ENCODE measurements at regions not wholly inside any gene's neighbourhood (a gene's known extent, or its start where the extent isn't known, plus 50 kb on each side); places are given as distances from the start of the nearest gene placed in this dataset.

DNA sequence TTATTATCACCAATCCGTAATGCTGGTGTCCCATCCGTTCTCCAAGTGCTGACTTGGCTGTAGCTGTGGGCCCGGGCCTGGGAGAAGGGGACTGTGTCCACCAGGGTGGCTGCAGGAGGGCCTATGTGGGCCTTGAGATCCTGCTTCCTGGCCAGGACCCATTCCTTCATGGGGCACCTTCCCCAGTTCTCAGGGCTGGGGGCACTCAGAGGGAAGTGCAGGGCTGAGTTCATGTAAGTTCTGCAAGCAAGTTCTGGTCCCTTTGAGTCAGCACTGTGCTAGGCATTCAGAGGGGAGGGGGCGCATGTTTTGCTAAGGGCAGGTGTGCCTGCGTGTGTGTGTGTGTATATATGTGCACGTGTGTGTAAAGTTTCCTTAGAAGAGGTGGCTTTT lies 94.0 kb downstream of the GLI2 start:
- DNase-seq = no peak

DNA sequence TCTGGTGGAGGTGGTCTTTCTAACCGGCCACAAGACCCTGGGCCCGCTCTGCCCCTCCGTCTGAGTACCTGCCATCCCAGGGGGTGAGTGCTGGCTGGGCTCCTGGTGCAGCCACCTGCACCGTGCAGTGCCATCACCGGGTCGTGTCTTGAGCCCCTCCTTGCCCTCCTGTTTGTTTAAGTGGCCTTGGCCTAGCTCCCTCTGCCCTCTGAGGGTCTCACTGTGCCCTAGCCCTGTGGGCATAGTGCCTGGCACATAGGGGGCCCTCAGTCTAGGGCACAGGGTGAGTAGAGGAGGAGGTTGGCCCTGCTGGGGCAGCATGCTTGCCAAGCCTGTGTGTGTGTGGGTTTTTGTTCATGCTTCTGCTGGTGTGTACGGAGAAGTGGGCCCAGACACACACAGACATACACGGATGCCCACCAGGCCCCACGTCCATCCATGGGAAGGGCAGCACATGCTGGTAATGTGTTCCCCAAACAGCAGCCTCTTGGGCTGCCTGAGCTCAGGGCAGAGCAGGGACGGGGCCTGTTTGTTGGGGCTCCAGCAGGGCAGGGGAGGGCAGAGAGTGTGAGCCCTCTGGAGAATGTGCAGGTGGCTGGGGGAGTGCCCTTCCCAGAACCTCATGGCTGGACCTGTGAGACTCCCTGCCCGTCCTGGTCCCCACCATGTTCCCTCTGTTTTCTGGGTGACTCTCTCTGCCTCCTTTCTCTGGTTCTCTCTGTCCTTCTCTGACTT lies 94.6 kb downstream of the GLI2 start:
- no peak for DNase-seq

DNA sequence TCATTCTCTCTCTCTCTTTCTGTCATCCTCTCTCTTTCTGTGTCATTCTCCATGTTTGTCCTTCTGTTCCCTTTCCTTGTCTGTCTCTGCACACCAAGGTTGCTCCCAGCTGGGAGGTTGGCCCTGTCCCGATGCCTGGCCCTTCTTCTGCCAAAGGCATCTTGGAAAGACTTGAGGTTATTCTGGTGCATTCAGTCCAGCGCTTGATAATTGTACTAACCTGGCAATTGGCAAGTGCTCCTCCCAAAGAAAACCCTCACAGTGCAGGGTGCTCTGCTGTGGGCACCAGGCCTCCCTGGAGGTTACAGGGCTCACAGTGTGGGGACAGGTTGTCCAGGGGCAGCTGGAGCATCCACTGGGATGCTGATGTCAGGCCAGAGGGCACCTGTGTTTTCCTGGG lies 95.4 kb downstream of the GLI2 start:
- no peak for DNase-seq

DNA sequence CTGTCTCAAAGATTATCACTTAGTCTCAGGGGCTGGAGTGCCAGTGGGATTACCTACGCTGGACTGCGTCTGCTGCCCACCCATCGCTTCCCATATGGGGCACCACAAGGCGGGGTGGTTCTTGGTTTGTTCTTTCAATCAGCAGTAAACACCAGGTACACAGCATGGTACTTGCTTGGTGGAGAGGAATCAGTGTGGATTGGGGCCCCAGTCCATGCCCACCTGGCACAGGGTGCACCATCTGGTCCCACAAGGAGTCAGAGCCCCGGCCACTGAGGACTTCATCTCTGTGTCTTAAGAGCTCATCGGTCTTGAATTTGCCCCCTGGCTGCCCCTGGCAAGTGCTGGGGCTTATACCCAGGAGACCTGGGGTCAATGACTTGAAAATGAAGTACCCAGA lies 96.2 kb downstream of the GLI2 start:
- DNase-seq = no peak

DNA sequence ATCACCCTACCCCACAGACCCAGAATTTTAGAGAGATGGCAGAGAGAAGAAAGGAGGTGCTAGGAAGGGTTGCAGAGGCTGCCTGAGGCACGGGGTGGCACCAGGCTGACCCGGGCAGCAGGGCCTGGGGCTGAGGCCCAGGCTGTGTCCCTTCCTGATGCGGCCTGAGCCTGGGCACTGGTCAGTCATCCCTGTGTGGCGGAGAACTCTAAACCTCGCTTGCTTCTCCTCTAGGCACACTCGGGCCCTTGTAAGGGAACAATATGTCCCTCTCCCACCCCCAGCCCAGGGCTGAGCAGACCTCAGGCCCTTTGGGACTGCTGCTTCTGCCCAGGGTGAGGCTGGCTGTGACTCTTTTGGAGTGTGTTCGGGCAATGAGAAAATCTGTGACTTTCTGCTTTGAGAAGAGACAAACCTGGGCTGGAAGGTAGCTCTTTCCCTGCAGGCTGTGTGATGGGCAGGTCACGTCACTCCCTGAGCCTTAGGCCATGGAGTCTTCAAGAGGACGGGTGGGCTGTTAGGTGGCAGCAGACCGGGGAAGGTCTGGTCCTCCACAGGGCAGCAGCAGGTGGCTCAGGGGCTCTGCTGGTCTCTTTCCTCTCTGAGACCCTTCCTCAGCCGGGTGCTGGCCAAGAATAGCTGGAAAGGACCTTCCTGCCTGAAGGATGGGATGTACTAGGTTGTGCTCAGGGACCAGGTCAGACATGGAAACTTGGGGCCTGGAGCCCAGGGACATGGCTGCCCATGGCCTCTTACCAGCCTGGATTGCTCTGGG lies 96.8 kb downstream of the GLI2 start:
- DNase-seq = no peak

DNA sequence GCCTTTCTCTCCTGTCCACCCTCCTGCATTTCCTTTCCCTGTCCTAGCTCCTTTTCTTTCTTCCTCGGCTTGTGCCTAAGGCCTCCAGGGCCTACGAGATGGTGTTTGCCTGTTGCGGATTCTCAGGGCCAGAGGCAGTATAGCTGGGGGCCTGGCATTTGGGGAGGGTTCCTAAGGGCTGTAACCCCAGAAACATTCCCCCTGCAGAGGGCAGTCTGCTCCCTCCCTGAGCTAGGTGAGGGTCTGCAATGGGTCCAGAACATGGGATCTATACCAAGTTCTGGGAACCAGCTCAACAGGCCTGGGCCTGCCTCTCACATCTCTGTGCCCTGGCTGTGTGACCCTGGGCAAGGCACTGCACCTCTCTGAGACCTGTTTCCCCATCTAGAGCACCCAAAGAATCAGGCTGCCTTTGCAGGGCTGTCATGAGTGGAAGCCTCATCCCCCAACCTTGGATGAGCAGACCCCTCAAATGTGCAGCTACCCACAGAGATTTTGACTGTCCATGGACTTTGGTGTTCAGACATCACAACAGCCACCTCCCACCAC lies 97.5 kb downstream of the GLI2 start:
- DNase-seq = no peak

DNA sequence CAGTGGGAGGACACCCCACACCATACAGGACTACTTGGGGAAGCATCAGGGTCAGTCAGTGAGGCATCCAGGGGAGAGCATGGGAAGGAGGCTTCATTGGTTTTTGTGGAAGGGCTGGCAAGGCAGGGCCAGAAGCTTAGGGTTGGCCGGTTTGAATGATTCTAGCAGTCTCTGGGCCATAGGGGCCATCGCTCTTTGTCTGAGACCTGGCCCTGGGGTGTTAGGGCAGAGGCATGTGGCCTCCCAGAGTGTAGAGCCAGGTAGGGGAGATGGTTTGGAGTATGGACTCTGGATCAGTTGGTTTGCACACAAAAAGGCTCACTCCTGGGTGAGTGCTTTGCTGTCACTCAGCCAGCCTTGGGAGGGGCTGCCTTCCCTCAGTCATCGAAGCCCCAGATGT lies 98.5 kb downstream of the GLI2 start:
- no peak for DNase-seq

DNA sequence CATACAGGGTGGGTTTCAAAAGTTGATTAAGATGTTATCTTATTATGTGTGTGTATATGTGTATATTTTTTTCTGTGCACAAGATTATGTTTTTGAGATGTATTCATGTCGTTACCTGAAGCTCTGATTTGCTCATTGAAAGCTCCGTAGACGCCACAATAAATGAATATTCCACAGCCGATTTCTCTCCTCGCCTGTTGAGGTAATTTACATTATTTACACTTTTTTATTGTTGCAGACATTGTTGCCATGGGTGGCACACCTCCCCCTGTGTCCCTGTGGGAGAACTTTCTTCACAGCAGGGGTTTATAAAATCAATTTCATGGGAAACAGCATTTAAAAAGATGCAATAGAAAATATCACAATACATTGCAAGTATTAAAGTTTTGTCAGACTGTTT lies 100.6 kb downstream of the GLI2 start:
- DNase-seq = no peak

DNA sequence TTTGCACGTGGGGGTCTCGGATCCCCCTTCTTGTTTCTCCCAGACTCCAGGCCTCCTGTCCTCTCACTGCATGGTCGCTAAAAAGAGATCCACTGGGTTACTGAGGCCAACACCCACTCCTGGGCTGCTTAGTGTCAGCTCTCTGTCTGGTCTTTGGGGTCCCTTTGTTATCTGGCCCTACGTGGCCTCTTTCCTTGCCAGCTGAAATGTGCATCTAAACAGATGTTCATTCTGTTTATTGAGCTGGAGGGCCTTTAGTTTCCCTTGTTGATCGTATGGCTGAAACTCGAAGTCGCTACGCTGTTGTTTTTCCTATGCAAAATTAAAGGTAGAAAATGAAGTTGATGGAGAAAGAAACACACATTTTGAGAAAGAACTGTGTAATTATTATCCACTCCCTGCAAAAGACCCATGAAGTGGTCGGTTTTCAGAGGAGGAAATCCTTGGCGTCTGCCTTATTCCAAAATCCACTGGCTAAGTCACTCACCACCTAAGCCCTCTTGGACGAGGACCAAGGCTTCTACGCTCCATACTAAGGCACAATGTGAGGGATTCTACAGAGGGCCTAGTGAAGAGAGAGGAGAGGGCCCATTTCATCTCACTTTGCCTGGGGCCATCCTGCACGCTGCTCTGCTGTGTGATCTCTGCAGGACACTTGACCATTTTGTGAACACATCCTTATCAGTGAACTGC lies 105.3 kb downstream of the GLI2 start:
- no peak for DNase-seq

DNA sequence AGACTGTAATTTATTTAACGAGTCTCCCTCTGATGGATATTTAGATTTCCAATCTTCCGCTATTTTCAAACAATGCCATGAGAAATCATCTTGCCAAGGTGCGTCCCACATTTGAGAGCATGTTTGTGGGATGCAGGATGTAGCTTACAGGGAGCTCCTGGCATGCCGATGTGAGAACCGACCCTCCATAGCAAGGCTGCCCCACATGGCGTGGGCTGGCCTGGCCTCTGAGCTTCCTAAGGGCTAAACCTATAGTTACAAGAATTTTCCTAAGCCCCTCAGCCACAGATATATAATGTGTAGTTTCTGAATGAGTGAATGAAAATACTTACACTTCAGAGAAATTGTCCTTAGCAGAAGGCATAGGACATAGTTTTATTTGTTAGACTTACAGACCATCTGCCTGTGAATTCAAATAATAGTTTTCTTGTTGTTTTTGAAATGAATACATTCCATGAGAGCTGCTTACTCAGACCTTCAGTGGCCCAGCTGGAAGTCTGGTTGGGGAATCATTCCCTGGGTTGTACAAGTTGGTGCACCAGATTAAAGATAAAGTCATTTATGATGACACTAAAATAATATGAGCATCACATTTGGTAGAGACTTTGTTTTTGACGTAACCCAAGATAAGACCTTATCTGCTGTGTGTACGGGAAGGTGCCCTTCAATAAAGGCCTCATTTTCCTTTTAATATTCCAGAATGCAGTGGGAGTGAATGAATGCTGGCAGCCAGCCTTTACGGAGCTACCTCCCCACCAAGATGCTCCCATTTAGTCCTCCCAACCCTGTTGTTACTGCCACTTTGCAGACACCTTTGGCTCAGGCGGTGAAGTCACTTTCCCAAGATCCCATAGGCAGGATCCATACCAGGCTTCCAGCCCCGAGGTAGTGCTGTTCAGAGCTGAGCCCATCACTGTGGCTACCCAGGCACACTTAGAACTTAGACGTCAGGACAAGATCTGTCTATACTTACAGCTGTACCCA lies 107.1 kb downstream of the GLI2 start:
- DNase-seq = no peak

DNA sequence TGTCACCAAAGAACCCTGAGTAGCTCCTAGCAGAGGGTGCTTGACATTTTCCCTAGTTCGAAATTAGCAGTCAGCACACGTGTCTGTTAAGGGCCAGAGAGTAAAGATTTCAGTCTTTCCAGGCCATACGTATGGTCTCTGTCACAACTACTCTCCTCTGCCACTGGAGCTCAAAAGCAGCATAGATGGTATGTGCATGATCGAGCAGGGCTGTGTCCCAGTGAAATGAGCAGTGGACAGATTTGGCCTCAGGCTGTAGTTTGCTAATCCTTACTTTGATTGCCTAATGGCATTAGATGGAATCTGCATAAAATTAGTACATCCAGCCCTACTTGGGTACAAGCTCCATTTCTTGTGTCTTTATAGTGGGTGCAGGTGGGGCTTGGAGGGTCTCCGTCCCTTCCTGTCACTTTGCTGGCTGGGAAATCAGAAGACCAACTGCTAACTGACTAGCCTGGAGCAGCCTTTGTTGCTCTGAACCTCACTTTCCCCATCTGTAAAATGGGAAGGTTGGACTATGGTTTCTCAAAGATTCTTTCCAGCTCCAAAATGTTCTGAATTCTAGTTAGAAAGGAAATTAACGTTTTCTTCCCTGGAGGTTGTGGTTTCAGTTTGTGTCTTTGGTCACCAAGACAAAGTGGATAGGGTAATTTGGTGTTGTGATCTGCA lies 108.5 kb downstream of the GLI2 start:
- no peak for DNase-seq

DNA sequence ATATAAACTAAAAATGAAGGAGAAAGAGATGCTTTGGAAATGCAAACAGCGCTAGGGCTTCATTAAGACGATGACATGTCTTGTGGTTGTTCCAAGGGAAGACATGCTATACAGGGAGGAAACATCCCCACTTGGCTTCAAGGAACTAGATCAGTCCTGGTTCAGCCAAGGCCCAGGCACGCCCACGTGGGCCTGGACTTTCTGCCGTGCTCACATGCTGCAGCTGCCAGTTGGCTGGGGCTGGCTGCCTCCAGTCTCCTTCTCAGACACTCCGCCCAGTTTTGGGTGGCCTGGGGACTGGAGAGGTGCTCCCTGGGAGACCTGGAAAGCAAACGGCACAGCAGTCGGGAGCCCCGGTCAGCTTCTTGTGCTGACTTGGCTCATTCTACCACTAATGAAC lies 109.6 kb downstream of the GLI2 start:
- no peak for DNase-seq

DNA sequence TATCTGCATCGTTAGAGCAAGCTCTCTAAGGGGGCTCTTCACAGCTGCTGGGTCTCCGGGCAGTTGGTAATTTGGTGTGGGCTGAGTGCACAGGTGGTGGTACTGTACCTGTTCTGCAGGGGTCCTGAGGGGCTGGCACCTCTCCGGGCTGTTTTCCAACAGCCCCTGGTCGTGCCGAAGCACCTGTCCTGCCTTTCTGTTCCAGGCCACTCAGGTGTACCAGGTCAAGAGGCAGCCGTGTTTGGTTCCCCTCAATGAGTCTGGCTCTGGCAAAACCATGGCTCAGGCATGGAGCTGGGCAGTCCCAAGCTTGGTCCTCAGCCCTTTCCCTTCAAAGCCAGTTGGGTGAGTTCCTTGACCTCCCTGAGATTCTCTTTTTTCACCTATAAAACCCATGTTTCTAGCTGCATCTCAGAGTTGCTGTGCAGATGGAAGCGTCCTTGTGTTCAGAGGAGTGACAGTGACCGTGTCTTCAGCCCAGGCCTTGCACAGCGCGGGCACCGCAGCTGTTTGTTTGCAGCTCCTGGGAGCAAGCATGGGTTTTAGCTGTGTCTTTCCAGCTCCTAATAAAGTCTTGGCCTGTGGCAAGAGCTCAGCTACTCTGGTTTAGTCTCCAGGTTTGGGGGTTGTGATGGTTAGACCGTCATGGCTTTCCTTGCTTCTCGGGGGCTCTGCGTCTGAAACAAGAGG lies 110.9 kb downstream of the GLI2 start:
- no peak for DNase-seq

DNA sequence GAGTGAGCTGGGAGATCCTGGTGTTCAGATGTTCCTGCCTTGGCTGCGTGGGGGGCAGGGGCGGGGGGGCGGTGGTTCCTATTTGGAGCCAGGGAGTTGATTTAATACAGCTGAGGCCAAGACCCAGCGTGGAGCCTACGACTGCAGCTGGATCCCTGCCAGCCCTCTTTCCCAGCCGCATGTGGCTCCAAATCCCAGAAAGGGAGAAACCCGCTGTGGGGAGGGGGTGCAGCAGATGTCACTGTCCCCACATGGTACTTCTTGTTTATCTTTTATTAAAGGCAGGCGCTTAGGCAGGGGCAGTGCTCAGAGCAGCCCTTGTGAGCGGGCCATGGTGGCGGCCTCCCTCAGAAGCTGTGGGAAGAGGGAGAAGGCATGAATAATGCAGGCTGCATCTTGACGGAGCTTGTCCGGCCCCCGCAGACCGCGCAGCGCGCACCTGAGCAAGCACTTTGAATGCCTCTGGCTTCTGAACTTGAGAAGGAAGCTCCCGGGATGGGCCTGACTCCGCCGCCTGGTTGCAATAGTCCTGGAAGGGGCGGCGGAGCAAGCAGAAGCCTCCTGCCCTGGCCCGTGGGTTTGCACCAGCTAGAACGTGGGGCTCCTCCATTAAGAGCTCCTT lies 112.1 kb downstream of the GLI2 start:
- DNase-seq = no peak

DNA sequence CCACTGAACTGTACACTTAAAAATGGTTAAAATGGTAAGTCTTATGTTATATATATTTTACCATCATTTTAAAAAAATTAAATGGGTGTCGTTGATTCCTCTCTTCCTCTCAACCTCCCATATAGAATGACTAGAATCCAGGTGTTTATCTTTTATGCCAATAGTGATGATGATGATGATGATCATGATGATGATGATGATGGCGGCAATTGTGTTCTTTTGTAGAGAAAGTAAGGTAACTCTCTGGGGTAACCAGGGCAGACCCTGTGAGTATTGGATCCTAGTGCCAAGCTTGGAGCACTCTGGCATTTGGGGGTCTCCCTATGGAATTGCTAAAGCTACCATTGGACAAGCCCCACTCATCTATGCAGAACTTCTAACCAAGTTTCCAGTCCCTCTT lies 113.6 kb downstream of the GLI2 start:
- DNase-seq = no peak

DNA sequence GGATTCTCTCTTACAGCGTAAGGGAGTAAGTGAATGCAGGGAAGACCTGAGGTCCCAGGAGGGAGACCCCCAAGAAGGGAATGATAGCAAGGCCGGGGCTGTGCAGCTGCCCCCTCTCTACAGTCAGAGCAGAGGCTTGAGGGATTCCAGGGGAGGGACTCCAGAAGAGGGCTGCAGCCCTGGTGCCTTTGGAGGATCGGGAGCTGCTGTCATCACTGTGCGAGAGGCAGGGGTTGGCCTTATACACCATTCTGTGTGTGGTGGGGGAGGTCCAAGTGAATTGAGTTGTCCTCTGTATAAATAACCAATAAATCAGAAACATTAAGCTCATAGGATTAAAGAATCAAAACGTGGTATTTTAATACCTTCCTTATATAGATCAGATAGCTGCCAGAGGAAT lies 114.9 kb downstream of the GLI2 start:
- DNase-seq = no peak

DNA sequence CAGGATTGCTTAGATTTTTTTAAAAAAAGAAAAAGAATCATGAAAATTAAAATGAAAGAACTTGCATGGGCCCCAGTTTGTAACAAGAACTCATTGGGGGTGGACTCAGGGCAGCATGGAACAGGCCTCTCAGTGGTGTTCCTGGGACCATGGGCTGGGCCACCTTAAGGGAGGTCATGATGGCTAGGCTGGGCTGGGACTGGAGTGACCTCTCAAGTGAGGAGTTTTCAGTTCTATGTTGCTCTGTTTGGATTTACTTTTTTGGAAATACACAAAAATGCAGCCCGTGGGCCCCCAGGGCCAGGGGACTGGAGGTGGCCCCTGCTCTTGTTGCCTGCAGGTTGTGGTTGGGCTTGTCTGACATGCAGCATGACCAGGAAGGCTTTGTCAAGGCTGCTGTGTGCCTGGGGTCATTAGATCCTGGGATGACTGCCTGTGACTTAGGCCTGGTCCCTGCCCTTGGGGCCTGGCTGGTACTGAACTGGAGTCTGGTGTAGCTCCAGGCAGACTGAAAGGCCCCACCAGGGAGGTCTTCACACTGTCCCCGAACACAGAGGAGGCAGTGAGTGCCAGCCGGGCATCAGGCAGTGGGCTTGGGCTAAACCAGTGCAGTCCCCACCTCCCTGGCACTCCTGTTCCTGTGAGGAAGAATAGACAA lies 115.6 kb downstream of the GLI2 start:
- DNase-seq = no peak

DNA sequence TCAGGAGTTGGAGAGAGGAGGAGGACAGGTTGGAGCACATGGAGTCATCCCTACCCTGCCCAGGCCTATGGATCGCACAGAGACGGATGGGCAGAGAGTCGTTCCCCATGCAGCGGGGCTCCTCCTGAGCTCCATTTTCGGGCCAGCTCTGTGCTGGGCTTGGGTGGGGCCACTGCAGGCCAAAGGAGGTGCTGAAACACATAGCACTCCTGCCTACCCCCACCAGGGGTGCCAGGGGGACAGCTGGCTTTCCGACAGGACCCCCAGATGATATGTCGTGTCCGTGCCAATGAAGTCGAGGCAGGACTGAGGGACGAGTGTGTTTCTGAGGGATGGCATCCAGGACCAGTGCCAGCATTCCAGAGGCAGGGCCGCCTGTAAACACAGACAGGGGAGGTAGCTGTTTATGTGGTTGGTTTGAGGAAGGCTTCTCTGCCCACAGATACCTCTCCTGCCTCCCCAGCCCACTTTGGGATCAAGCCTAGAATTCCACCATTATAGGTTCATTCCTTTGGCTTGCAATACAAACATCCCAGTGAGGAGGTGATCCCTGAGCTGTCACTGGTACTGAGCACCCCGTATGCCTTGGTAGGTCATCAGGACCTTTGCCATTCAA lies 116.6 kb downstream of the GLI2 start:
- no peak for DNase-seq

DNA sequence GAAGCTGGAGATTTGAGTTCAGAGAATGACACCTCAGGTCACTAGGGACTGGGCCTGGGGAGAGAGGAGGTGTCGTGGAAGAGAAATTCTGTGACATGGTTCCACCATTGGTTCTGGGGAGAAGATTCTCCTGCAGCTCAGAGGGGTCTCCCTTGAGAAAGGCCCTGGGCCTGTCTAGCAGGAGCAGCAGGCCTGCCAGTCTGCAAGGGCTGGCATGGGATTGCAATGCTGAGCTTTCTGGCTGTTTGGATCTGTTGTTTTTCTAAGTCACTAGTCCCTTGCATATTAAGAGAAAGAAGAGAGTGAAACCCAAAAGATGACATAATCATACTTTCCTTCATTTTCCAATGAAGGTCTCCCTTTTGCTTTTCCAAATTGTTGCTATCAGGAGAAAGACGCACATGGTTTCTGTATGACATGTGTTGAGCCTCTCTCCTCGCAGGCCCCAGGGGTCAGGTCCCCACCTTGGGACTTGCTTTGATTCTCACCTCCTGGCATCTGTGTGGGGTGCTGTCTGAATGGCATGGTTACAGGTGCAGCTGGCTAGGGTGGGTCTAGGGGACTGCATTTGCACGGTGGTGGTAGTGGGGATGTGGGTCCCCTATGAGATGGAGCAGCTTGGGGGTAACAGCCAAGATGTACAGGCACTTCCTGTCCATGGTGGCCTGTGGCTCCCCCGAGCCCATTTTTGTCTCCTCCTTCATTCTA lies 117.8 kb downstream of the GLI2 start:
- DNase-seq = no peak

Data from NCI-H1048 (cell line).